HEK293T (cell line): ENCODE measurements at regions not wholly inside any gene's neighbourhood (a gene's known extent, or its start where the extent isn't known, plus 50 kb on each side); places are given as distances from the start of the nearest gene placed in this dataset.

Source experiments
- ARNT ChIP-seq: fragments of 450-650 bp; IDR thresholded peaks from 2 replicates; pipeline ENCODE4 v1.6.1; 2017; ENCODE audit warnings: mild to moderate bottlenecking
- BHLHE40 ChIP-seq: fragments of 450-650 bp; IDR thresholded peaks from 2 replicates; pipeline ENCODE4 v1.6.1; 2016; ENCODE audit warnings: mild to moderate bottlenecking, moderate library complexity, borderline replicate concordance
- ELF4 ChIP-seq: fragments of 450-650 bp; IDR thresholded peaks from 2 replicates; pipeline ENCODE4 v1.6.1; 2017; ENCODE audit warnings: antibody characterized with exemption
- FOXA1 ChIP-seq: fragments of 450-650 bp; IDR thresholded peaks from 2 replicates; pipeline ENCODE4 v1.6.1; 2016; ENCODE audit warnings: mild to moderate bottlenecking
- L3MBTL2 ChIP-seq: fragments of 450-650 bp; conservative IDR thresholded peaks from 2 replicates; pipeline ENCODE4 v1.6.1; 2016; ENCODE audit warnings: mild to moderate bottlenecking
- LEF1 ChIP-seq: fragments of 450-650 bp; IDR thresholded peaks from 2 replicates; pipeline ENCODE4 v1.6.1; 2017; ENCODE audit warnings: mild to moderate bottlenecking, borderline replicate concordance
- NFRKB ChIP-seq: fragments of 450-650 bp; IDR thresholded peaks from 2 replicates; pipeline ENCODE4 v1.6.1; 2016; ENCODE audit warnings: mild to moderate bottlenecking, moderate library complexity
- SP1 ChIP-seq: fragments of 450-650 bp; IDR thresholded peaks from 2 replicates; pipeline ENCODE4 v1.6.1; 2017
- SUZ12 ChIP-seq: fragments of 450-650 bp; IDR thresholded peaks from 2 replicates; pipeline ENCODE4 v1.6.1; 2016; ENCODE audit warnings: mild to moderate bottlenecking
- ZNF384 ChIP-seq: fragments of 450-650 bp; IDR thresholded peaks from 2 replicates; pipeline ENCODE4 v1.6.1; 2016

GRCh38 chr9:108696156-108696555, 159.6 kb downstream of the ACTL7B start:
- no peak for TF ChIP-seq BHLHE40
- no peak for TF ChIP-seq FOXA1
- no peak for TF ChIP-seq L3MBTL2
- TF ChIP-seq SUZ12, result no peak
- TF ChIP-seq SP1, result no peak
- TF ChIP-seq ELF4, result no peak
- TF ChIP-seq LEF1, result no peak
- TF ChIP-seq ARNT, result no peak
- TF ChIP-seq NFRKB, result no peak
- no peak for TF ChIP-seq ZNF384
